A549 (cell line): ENCODE measurements at regions not wholly inside any gene's neighbourhood (a gene's known extent, or its start where the extent isn't known, plus 50 kb on each side); places are given as distances from the start of the nearest gene placed in this dataset.

Source experiments
- MYC ChIP-seq: IDR thresholded peaks from 2 replicates; pipeline ENCODE4 v1.6.1; 2012; ENCODE audit warnings: mild to moderate bottlenecking, inconsistent platforms, low read length, improper control_type of control experiment, borderline replicate concordance
- NFE2L2 ChIP-seq: fragments of 150-350 bp; conservative IDR thresholded peaks from 2 replicates; pipeline ENCODE4 v1.6.1; 2014; ENCODE audit warnings: low read length
- TF ChIP-seq, protein P1 (sequence below): IDR thresholded peaks from 2 replicates; pipeline ENCODE4 v1.6.1; 2012
- TF ChIP-seq, protein P2 (sequence below): fragments of >200 bp; sonication (Bioruptor Twin); formaldehyde crosslinking; IDR thresholded peaks from 3 replicates; pipeline ENCODE4 v1.5.1; 2016

DNA sequence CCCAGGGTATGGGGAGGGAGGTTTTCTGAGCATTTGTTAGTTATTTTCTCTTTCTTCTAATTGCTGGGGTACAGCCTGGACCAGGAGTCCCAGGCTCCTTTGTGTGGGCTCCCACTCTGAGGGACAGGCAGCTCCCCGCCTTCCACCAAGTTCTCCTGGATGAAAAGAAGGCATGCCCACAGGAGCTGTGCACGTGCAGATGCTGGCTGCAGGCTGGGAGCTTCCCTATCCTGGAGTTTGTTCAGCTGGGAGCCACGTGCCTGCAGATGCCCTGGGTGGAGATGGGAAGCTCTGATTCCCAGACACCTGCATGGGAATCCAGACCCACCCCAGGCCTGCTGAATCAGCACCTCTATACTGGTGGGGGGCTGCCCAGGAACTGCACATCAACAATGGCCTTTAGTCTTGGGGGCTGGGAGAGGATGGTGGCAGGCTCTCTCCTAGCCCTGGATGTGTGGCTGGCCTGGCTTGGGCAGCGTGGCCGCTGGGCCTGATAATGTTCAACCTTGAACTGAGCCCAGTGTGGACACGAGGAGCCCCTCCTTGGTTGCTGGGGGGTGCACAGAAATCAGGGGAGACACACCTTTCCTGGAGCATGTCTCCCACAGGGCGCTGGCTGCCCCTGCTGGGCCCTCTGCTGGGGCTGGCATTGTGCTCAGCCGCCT, 233.6 kb upstream of the HS6ST1 start:
- TF ChIP-seq, protein P1, sequence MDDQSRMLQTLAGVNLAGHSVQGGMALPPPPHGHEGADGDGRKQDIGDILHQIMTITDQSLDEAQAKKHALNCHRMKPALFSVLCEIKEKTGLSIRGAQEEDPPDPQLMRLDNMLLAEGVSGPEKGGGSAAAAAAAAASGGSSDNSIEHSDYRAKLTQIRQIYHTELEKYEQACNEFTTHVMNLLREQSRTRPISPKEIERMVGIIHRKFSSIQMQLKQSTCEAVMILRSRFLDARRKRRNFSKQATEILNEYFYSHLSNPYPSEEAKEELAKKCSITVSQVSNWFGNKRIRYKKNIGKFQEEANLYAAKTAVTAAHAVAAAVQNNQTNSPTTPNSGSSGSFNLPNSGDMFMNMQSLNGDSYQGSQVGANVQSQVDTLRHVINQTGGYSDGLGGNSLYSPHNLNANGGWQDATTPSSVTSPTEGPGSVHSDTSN, result no peak
- TF ChIP-seq MYC (no peak), NFE2L2 (no peak)
- TF ChIP-seq, protein P2, sequence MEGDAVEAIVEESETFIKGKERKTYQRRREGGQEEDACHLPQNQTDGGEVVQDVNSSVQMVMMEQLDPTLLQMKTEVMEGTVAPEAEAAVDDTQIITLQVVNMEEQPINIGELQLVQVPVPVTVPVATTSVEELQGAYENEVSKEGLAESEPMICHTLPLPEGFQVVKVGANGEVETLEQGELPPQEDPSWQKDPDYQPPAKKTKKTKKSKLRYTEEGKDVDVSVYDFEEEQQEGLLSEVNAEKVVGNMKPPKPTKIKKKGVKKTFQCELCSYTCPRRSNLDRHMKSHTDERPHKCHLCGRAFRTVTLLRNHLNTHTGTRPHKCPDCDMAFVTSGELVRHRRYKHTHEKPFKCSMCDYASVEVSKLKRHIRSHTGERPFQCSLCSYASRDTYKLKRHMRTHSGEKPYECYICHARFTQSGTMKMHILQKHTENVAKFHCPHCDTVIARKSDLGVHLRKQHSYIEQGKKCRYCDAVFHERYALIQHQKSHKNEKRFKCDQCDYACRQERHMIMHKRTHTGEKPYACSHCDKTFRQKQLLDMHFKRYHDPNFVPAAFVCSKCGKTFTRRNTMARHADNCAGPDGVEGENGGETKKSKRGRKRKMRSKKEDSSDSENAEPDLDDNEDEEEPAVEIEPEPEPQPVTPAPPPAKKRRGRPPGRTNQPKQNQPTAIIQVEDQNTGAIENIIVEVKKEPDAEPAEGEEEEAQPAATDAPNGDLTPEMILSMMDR, result no peak
